ENCODE measurements at regions not wholly inside any gene's neighbourhood (a gene's known extent, or its start where the extent isn't known, plus 50 kb on each side); places are given as distances from the start of the nearest gene placed in this dataset.

DNA sequence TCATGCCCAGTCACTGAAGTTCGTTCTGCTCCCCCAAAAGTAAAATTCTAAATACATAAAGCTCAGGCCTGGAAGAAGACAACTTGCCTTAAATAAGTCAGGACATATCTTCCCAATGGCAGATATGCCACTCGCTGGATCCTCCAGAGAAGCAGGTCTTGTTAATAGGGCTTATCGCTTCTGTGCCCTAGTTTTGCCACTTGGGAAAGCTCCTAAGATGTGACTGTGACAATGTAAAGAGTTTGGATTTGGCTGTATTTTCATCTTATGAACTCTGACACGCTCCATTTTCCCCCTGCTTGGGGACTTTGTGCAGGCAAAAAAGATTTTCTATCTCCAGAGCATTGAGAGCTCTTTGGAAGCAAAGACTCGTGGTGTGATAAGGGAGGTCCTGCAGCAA is 279.9 kb downstream of the WDR11 start:
- TF ChIP-seq EZH2 (IDR thresholded peaks at IDR 0.05; ENCODE audit: borderline replicate concordance, low read length) (no peak), CTCF (conservative IDR thresholded peaks at IDR 0.05 in 1 of 2, IDR thresholded peaks at IDR 0.05 in 1 of 2; ENCODE audit: extremely low read depth in 1 of 2, insufficient read depth in 1 of 2, low read depth in 1 of 2, low read length in 2 of 2) (no peak)

Measured in mammary epithelial cell (primary cell).